Muscle layer of duodenum (tissue), 2 donors: ENCODE measurements at regions not wholly inside any gene's neighbourhood (a gene's known extent, or its start where the extent isn't known, plus 50 kb on each side); places are given as distances from the start of the nearest gene placed in this dataset.
"Not testable (repeated sequence)": the region's sequence is repeated elsewhere in the genome, so short reads cannot be mapped to it uniquely, and the experiment has no call there.

Experiments
- H3K27ac ChIP-seq: one replicate; pipeline ENCODE4 v1.7.0; 2013; ENCODE audit warnings: mild to moderate bottlenecking, low read length
- H3K27me3 ChIP-seq: one replicate; pipeline ENCODE4 v1.7.0; 2013; ENCODE audit warnings: low read depth, mild to moderate bottlenecking, control low read depth, low read length
- H3K36me3 ChIP-seq, 2 donors: one replicate each; pipeline ENCODE4 v1.7.0; 2013; ENCODE audit warnings: low read length in 2 of 2, control low read depth in 1 of 2, mild to moderate bottlenecking in 1 of 2; ENCODE audit not compliant: insufficient read depth in 2 of 2, control insufficient read depth in 1 of 2
- H3K4me1 ChIP-seq, 2 donors: one replicate each; pipeline ENCODE4 v1.7.0; 2013; ENCODE audit warnings: low read length in 2 of 2, mild to moderate bottlenecking in 2 of 2, control low read depth in 1 of 2, moderate library complexity in 1 of 2; ENCODE audit not compliant: insufficient read depth in 2 of 2, control insufficient read depth in 1 of 2
- H3K4me3 ChIP-seq, 2 donors: one replicate each; pipeline ENCODE4 v1.7.0; 2013; ENCODE audit warnings: low read length in 2 of 2, low read depth in 1 of 2, mild to moderate bottlenecking in 1 of 2
- H3K9me3 ChIP-seq, 2 donors: one replicate each; pipeline ENCODE4 v1.7.0; 2013; ENCODE audit warnings: low read length in 2 of 2, control low read depth in 1 of 2, mild to moderate bottlenecking in 1 of 2; ENCODE audit not compliant: control insufficient read depth in 1 of 2
- donor health status: healthy.

DNA sequence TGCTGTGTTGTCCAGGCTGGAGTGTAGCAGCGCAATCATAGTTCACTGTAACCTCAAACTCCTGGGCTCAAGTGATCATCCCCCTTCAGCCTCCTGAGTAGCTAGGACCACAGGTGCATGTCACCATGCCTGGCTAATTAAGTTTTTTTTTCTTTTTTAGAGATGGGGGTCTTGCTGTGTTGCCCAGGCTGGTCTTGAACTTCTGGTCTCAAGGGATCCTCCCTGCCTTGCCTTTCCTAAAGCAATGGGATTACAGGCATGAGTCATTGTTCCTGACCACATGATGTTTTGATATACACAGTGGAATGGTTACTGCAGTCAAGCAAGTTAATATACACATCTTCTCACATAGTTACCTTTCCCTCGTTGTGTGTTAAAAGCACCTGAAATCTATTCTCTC, 140.3 kb downstream of the GPR85 start:
- no peaks in the 10 kb centered on the region for H3K36me3 ChIP-seq
- no peak overlapping the region for H3K4me3 ChIP-seq
- H3K27me3 ChIP-seq: no peaks in the 10 kb centered on the region
- H3K4me1 ChIP-seq: no peaks in the 10 kb centered on the region
- H3K27ac ChIP-seq: no peak overlapping the region
- H3K9me3 ChIP-seq: no peaks in the 10 kb centered on the region

DNA sequence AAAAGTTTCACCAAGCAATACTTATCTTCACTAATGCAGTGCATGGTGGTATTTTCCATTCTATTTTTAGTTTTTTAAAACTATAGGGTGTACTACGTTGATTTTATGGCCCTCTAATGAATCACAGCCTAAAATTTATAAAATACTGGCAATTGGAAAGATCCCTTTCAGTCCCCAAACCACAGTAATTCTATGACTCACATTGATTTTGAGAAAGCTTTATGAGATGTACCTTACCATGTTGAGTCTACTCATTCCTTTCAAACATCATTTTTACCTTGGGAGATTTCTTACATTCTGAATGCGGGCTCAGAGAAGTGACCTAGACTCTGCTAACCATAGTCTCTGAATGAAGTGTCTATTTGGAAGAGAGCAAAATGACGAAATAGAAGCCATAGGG, 141.6 kb downstream of the GPR85 start:
- Histone ChIP-seq H3K36me3 (no peaks in the 10 kb centered on the region), H3K9me3 (no peaks in the 10 kb centered on the region), H3K27me3 (no peaks in the 10 kb centered on the region), H3K4me1 (no peaks in the 10 kb centered on the region), H3K4me3 (no peak overlapping the region), H3K27ac (no peak overlapping the region)

DNA sequence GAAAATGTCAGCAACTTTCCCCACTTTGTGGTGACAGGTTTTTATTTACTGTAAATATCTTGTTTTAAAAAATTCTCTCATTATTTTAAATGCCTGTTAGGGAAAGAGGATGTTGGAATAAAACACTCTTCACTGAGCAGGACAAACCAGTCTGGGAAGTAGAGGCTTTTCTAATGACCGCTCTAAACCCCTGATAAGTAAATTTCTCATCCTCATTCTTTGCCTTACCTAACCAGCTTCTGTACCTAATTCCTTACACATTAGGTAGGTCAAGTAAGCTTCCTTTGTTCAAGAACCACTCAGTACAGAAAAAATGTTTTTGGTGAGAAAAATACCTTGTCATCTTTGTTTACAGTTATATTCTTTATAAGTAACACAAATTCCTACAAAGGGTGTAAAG, 143.6 kb downstream of the GPR85 start:
- H3K27ac ChIP-seq: no peak overlapping the region
- no peak overlapping the region for H3K4me3 ChIP-seq
- H3K4me1 ChIP-seq: peaks cover 5 to 6% of the 10 kb centered on the region in 2 donors
- no peaks in the 10 kb centered on the region for H3K36me3 ChIP-seq
- no peaks in the 10 kb centered on the region for H3K27me3 ChIP-seq
- no peaks in the 10 kb centered on the region for H3K9me3 ChIP-seq

DNA sequence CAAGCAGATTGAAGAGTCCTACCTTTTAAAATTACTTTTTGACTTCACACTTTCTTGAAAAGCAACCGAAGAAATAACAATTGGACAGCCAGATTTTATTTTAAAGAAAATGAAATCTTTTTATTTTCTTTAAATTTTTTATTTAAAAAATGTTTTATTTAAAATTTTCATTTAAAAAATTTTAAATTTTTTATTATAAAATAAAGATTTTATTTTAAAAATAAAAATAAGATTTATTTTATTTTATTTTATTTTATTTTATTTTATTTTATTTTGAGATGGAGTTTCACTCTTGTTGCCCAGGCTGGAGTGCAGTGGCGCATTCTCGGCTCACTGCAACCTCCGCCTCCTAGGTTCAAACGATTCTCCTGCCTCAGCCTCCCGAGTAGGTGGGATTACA, 144.5 kb downstream of the GPR85 start:
- H3K9me3 ChIP-seq, H3K4me3 ChIP-seq, H3K27me3 ChIP-seq, H3K27ac ChIP-seq, H3K36me3 ChIP-seq: not testable (repeated sequence)
- peaks cover 5 to 13% of the 10 kb centered on the region in 2 donors for H3K4me1 ChIP-seq

DNA sequence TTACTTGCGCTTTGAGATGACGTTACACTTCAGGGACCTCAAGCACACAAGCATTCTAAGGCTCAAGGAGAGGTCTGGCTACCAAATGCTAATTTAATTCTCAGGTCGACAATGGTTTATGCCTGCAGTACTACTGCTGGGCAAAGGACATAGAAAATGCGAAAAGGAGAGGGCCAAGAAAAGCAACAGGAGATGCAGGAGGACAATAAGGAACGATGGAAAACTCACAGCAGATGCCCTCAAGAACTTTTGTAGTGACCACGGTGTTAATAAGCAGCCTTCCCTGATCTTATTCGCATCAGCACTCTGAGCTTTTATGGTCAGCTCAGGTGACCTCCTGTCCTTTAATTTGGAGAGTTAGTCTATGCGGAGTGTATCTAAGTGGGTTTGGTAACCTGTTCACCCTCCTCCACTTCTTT, 146.3 kb downstream of the GPR85 start:
- peak overlapping the region; percentile 76 to 95 for H3K4me3 ChIP-seq
- H3K36me3 ChIP-seq: no peaks in the 10 kb centered on the region
- H3K27me3 ChIP-seq: no peaks in the 10 kb centered on the region
- H3K4me1 ChIP-seq: peaks cover 5 to 24% of the 10 kb centered on the region in 2 donors
- no peaks in the 10 kb centered on the region for H3K9me3 ChIP-seq
- peak overlapping the region; percentile 79 for H3K27ac ChIP-seq

DNA sequence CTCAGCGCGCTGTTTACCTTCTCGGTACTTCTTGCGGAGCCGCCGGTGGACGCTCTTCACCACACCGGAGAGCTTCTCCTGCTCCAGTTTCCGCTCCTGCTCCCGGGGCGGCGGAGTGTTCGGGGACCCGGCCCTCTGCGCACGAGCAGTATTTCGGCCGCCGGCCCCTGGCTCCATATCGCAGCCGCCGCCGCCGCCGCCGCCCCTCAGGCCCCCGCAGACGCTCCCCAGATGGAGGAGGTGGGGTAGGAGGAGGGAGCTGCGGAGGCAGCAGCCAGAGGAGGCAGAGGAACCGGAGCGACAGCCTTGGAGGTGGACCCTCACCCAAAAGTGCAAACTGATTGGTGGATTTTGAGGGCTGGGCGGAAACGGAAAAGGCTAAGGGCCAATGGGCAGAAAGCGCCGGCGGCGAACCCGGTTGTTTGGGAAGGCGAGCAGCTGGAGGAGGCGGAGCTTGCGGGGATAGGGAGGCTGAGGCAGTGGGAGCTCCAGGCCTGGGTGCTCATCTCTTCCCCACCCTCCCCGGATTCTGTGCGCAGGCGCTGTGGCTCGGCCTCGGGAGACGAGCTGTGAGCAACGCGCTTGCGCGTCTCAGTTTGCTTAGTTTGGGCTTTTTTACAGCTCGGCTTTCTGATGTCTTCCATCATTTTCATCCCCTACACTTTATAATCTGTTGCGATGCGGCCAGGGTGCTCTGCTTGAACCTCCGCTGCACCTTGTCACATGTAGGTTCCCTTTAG, 146.9 kb downstream of the GPR85 start:
- Histone ChIP-seq H3K4me3 (peak overlapping the region; percentile 76 to 95), H3K27me3 (no peaks in the 10 kb centered on the region), H3K36me3 (no peaks in the 10 kb centered on the region), H3K4me1 (peaks cover 5 to 24% of the 10 kb centered on the region in 2 donors), H3K9me3 (no peaks in the 10 kb centered on the region), H3K27ac (peak overlapping the region; percentile 79)

DNA sequence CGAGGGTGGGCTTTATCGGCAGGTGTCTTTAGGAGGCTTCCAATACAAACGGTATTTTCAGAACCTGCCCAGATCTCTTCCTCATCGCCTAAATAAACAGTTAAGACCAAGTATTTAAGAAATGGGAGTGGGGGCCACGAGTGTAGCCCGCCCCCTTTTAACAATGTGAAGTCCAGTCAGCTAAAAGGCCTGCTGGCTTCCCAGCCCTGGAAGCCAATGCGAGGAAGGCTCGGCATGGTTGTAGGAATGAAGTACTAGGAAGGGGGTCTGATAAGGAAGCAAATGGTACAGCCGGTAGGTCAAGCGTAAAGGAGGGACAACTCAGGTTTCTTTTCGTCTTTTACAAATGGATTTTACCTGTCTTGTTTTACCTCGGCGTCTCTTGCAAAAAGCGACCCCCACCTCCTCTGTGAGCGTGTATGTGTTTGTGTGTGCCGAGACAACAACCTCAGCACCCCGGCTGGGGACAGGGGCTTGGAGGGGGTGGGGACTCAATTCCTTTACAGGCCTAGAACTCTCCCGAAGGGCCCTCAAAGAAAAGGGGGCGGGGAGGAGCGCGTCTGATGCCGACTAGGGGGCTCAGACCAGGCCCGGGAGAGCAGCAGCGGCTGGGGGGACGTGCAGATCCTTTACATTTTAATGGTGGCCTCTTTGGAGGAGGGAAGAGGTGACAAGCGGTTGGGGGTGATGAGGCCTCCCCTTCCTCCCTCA, 147.6 kb downstream of the GPR85 start:
- peaks cover 5 to 24% of the 10 kb centered on the region in 2 donors for H3K4me1 ChIP-seq
- no peaks in the 10 kb centered on the region for H3K36me3 ChIP-seq
- peak overlapping the region; percentile 14 for H3K27ac ChIP-seq

DNA sequence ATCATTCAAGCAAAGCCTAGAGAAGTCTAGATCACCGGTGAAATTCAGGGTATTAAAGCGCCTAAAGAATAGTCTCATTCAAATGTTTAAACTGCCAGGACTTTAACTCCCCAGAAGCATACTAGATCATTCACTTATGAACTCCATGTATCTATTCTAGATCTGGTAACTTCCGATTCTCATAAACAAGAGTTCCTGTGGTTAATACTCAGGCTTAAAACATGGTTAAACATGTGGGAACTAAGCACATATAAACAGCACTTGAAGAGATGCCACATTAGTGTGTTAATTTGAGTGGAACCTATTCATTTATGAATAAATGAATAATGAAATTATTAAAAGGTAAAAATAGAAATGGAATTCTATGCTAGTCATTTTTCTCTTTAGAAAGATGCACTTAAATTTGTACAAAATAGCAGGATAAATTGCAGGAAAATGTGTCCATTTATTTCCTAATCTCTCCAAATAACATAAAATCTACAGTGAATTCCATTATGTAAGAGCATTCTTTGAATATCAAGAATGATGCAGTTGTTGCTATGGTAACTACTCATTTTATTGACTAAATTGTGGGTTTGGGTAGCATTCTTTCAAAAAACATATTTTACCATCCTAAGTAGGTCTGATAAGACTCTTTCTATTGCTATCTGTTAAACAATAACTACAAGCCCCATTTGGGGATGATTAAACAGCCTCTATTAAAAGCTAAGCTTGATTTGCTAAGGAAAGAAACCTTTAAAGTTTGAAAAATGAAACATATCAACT, 147.6 kb upstream of the TMEM168 start:
- H3K4me1 ChIP-seq: peaks cover 5 to 24% of the 10 kb centered on the region in 2 donors
- no peaks in the 10 kb centered on the region for H3K36me3 ChIP-seq
- peak overlapping the region; percentile 76 to 95 for H3K4me3 ChIP-seq
- no peaks in the 10 kb centered on the region for H3K9me3 ChIP-seq
- H3K27me3 ChIP-seq: no peaks in the 10 kb centered on the region
- no peak overlapping the region for H3K27ac ChIP-seq

More for the DNA sequence above, 147.6 kb downstream of the GPR85 start:
- no peaks in the 10 kb centered on the region for H3K27me3 ChIP-seq
- H3K4me3 ChIP-seq: peak overlapping the region; percentile 76 to 95
- no peaks in the 10 kb centered on the region for H3K9me3 ChIP-seq

DNA sequence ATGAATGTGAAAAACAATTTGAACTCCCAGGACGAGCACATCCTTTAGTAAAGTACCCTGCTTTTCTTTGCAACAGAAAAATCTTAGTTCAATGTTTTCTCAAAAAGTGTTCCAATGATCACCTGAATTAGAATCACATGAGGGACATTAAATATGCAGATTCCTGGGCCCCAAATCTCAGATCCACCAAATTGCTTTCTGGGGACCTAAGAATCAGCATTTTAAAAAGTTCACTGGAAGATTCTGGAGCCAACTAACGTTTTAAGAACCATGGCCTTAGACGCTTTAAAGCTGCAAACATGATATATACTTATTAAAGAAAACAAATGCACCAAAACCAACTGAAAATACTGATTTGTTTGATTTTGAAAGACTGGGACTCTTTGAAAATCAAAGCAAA, 143.4 kb upstream of the TMEM168 start:
- Histone ChIP-seq H3K27me3 (no peaks in the 10 kb centered on the region), H3K4me3 (no peak overlapping the region), H3K36me3 (no peaks in the 10 kb centered on the region), H3K9me3 (no peaks in the 10 kb centered on the region), H3K27ac (no peak overlapping the region), H3K4me1 (peaks cover under 1 to 33% of the 10 kb centered on the region in 2 donors)

DNA sequence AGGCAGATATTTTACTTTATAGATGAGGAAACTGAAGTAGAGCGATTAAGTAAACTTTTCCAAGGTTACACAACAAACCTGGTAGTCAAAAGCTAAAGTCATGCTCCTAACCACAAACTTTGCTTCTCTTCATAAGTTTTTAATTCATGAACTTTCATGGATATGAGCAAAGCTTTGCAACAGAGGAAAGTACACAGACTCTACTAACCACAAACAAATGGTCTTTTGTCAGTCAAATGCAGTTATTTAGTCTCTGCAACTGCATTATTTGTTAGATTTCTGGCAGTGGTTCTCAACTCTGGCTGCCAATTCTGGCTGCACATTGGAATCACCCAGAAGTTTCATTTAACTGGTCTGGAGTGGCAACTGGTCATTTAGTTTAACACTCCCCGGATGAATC, 140.6 kb upstream of the TMEM168 start:
- no peak overlapping the region for H3K4me3 ChIP-seq
- H3K36me3 ChIP-seq: no peaks in the 10 kb centered on the region
- H3K27me3 ChIP-seq: no peaks in the 10 kb centered on the region
- H3K4me1 ChIP-seq: peaks cover 0 to 9% of the 10 kb centered on the region in 2 donors
- no peak overlapping the region for H3K27ac ChIP-seq
- no peaks in the 10 kb centered on the region for H3K9me3 ChIP-seq

DNA sequence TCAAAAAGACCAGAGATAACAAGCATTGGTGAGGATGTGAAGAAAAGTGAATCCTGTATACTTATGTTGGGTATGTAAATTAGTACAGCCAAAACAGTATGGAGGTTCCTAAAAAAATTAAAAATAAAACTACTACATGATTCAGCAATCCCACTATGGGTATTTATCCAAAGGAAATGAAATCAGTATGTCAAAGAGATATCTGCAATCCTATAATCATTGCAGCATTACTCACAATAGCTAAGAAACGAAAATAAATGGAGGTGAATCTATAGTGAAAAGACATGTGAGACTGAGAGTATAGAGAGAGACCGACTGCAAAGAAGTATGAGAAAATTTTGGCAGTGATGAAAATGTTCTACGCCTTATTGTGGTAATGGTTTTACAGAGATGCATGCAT, 139.2 kb upstream of the TMEM168 start:
- H3K4me3 ChIP-seq: no peak overlapping the region
- H3K27me3 ChIP-seq: no peaks in the 10 kb centered on the region
- H3K9me3 ChIP-seq: no peaks in the 10 kb centered on the region
- peaks cover 0 to 9% of the 10 kb centered on the region in 2 donors for H3K4me1 ChIP-seq
- H3K27ac ChIP-seq: no peak overlapping the region
- H3K36me3 ChIP-seq: no peaks in the 10 kb centered on the region
